GM19395 (cell line): ENCODE measurements at regions not wholly inside any gene's neighbourhood (a gene's known extent, or its start where the extent isn't known, plus 50 kb on each side); places are given as distances from the start of the nearest gene placed in this dataset.

Experiments
- ATAC-seq: cut with Tn5 transposase; IDR thresholded peaks from one replicate; pipeline ENCODE4 v1.9.1; 2021; ENCODE audit warnings: mild to moderate bottlenecking, moderate library complexity; ENCODE audit not compliant: unreplicated experiment

GRCh38 chr4:171202908-171203307 is 610.3 kb upstream of the GALNTL6 start:
- no peak for ATAC-seq

DNA sequence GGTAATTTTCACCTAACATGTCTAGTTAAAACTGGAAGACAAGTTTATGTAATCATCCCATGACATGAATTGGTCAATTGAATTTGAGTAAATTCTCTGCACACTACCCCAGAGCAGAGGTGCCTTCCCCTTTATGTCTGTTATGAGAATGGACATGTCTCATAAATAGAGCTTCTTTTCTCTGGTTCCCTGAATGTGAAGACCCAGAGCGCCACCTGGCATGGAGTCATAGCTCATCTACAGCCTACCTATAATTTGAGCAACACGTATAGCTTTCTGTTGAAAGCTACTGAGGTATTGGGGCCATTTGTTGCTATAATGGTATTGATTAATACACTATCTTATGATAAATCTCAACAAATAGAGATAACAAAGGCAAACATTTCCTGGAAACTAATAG is 626.5 kb upstream of the GALNTL6 start:
- ATAC-seq: no peak

- no peak for ATAC-seq
These were observed 632.1 kb upstream of the GALNTL6 start for GRCh38 chr4:171181090-171181489.

GRCh38 chr4:171170671-171171070 is 642.5 kb upstream of the GALNTL6 start:
- ATAC-seq: no peak

- no peak for ATAC-seq
These were observed 643.8 kb upstream of the GALNTL6 start for GRCh38 chr4:171169396-171169795.

- no peak for ATAC-seq
These were observed 650.7 kb upstream of the GALNTL6 start for GRCh38 chr4:171162478-171162877.

- no peak for ATAC-seq
These were observed 655.6 kb upstream of the GALNTL6 start for GRCh38 chr4:171157462-171158082.

GRCh38 chr4:171142639-171143038 is 670.6 kb upstream of the GALNTL6 start:
- ATAC-seq: no peak

DNA sequence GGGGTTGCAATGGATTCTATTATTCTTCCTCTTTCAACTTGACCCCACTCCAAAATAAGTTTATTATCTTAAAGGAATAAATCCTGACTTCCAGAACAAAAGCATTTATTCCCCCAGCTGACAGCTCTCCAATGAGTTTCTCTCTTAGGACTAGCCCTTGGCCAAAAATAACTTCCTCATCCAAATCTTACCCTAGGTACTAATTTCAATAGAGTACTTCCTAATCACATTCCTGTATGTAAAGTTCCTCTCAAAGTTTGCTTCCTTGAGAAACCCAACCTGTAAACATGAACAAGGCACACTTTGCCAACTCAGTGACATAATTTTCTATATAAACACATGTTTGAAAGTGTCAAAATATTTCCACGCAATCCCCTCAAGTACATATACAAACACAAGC is 671.2 kb upstream of the GALNTL6 start:
- no peak for ATAC-seq

GRCh38 chr4:171130256-171130801 is 682.9 kb upstream of the GALNTL6 start:
- peak; percentile 67 for ATAC-seq

GRCh38 chr4:171118091-171118490 is 695.1 kb upstream of the GALNTL6 start:
- ATAC-seq: no peak

DNA sequence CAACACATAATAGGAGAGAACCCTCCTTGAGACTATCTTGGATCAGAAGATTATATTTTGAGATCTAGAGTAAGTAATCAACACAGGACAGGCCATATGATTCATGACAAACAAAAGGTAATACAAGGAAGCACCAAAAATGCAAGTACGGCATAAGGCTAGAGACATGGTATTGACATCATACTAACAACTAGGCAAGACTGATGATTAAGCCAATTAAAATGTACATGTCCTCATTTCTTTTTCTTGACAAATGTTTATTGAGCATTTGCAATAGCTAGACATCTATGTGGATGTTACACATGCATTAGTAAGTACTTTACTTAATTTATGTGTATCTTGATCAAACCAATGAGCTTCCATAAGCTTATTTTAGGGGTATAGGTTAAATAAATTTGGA is 695.7 kb upstream of the GALNTL6 start:
- no peak for ATAC-seq

- no peak for ATAC-seq
These were observed 711.4 kb upstream of the GALNTL6 start for GRCh38 chr4:171101845-171102244.

DNA sequence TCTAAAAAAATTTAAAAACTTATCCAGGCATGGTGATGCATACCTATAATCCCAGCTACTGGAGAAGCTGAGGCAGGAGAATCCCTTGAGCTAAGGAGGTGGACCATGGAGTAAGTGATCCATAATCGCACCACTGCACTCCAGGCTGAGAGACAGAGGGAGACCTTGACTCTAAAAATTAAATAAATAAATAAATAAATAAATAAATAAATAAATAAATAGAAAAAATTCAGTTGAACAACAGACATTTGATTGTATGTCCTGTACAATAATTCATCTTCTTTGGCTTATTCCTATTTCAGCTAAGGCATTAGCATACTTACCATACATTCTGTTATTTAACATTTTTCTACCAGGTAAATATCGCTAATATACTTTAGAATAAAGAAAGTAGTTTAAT is 726.1 kb upstream of the GALNTL6 start:
- no peak for ATAC-seq

GRCh38 chr4:171067422-171067821 is 745.8 kb upstream of the GALNTL6 start:
- no peak for ATAC-seq

DNA sequence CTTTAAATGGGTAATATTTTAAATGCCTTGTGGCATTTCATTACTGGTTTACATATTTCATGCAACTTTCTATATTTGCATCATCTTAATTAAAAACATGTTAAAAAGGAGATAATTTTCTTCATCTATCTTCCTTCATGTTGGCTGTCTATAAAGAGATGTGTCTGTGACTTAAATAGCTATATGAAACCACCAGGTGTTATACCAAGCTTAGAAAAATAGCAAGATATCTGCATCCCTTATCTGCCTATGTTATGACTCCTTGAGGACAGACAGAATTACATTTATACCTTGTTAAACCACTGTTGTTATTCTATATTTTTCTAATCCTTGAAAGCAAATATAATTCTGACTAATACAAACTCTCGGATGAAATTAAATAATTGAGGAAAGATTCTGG is 763.8 kb upstream of the GALNTL6 start:
- no peak for ATAC-seq

GRCh38 chr4:171042989-171043524 is 770.1 kb upstream of the GALNTL6 start:
- ATAC-seq: no peak

- ATAC-seq: no peak
These were observed 777.3 kb upstream of the GALNTL6 start for GRCh38 chr4:171035909-171036308.

- ATAC-seq: no peak
These were observed 781.9 kb upstream of the GALNTL6 start for GRCh38 chr4:171031338-171031737.

GRCh38 chr4:171025776-171026175 is 787.4 kb upstream of the GALNTL6 start:
- no peak for ATAC-seq

DNA sequence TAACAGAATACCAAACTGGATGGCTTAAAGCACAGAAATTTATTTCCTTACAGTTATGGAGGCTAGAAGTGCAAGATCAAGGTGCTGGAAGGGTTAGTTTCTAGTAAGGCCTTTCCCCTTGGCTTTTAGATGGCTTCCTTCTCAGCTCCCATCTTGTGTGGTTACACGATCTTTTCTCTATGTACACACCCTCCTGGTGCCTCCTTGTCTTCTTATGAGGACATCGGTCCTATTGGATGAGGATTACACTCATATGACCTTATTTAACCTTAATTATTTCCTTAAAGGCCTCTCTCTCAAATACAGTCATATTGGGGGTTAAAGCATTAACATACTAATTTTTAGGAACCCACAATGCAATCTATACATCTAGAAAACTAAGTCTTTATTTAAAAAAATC is 787.9 kb upstream of the GALNTL6 start:
- ATAC-seq: no peak

DNA sequence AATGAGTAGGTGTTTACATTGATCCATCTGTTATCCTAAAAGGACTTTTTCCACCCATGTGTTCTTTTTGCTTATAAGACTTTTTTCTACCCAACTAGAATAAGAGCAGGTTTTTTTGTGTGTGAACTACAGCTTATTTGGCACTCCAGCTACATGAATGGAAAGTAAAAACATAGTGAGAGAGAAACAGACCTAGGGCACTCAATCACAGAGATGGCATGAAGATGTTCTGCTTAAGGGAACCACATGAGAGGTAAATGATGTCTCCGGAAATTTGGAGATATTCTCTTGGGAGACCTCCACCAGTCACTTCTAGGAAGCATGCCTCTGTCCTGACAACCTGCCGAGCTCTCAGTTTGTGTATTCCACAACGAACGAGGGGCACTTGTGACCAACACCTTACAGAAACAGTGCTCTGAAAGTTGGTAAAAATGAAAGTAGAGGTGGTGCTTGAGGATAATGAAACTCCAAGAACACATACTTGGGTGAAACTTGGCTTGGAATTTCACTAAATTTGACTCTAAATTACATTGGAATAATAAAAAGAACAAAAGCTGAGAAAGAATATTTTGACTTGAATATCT is 788.4 kb upstream of the GALNTL6 start:
- ATAC-seq: no peak
